ENCODE measurements at regions not wholly inside any gene's neighbourhood (a gene's known extent, or its start where the extent isn't known, plus 50 kb on each side); places are given as distances from the start of the nearest gene placed in this dataset.

DNA sequence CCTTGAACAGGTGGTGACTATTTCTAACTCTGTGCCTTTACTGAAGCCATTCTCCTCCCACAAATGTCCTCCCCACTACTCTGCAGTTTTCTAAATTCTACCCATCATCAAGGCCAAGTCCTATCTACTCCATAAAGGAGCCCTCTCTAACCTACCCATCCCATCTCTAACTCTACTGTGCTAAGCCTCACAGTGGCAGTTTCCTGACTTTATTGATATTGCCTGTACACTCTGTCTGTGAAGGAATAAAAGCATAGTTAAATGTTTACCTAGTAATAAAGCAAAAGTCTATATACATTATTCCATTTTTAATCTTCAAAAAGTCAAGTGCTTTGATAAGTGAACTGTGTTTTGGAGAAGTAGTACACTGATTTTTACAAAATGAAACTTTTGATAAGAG lies 178.4 kb upstream of the HMCN1 start:
- TF ChIP-seq POLR2AphosphoS5 (IDR thresholded peaks at IDR 0.05; ENCODE audit: borderline replicate concordance, low read depth, low read length) (no peak), EZH2 (IDR thresholded peaks at IDR 0.05) (no peak)

All from SK-N-MC (cell line).